ENCODE measurements at regions not wholly inside any gene's neighbourhood (a gene's known extent, or its start where the extent isn't known, plus 50 kb on each side); places are given as distances from the start of the nearest gene placed in this dataset.

GRCh38 chr5:170159947-170160346 lies 54.2 kb downstream of the FOXI1 start:
- TF ChIP-seq, protein P1, sequence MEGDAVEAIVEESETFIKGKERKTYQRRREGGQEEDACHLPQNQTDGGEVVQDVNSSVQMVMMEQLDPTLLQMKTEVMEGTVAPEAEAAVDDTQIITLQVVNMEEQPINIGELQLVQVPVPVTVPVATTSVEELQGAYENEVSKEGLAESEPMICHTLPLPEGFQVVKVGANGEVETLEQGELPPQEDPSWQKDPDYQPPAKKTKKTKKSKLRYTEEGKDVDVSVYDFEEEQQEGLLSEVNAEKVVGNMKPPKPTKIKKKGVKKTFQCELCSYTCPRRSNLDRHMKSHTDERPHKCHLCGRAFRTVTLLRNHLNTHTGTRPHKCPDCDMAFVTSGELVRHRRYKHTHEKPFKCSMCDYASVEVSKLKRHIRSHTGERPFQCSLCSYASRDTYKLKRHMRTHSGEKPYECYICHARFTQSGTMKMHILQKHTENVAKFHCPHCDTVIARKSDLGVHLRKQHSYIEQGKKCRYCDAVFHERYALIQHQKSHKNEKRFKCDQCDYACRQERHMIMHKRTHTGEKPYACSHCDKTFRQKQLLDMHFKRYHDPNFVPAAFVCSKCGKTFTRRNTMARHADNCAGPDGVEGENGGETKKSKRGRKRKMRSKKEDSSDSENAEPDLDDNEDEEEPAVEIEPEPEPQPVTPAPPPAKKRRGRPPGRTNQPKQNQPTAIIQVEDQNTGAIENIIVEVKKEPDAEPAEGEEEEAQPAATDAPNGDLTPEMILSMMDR (IDR thresholded peaks at IDR 0.05; ENCODE audit: extremely low read depth, insufficient read depth, missing control alignments): no peak
- DNase-seq (ENCODE audit: low spot score): no peak
- in situ Hi-C loops (cut with MboI; ENCODE audit: low pct_unique_long_range_greater_than_20kb, low sequenced_read_pairs, unreplicated experiment): no loop called here

- in situ Hi-C loops (cut with MboI; ENCODE audit: low pct_unique_long_range_greater_than_20kb, low sequenced_read_pairs, unreplicated experiment): no loop called here
- TF ChIP-seq, protein P1 (IDR thresholded peaks at IDR 0.05; ENCODE audit: extremely low read depth, insufficient read depth, missing control alignments): no peak
- DNase-seq (ENCODE audit: low spot score): no peak
Observed at GRCh38 chr5:170161069-170161468, 55.4 kb downstream of the FOXI1 start.

- no peak for DNase-seq (ENCODE audit: low spot score)
- in situ Hi-C loops (cut with MboI; ENCODE audit: low pct_unique_long_range_greater_than_20kb, low sequenced_read_pairs, unreplicated experiment): no loop called here
- TF ChIP-seq, protein P1 (IDR thresholded peaks at IDR 0.05; ENCODE audit: extremely low read depth, insufficient read depth, missing control alignments): no peak
Observed at GRCh38 chr5:170162631-170163321, 57.1 kb downstream of the FOXI1 start.

DNA sequence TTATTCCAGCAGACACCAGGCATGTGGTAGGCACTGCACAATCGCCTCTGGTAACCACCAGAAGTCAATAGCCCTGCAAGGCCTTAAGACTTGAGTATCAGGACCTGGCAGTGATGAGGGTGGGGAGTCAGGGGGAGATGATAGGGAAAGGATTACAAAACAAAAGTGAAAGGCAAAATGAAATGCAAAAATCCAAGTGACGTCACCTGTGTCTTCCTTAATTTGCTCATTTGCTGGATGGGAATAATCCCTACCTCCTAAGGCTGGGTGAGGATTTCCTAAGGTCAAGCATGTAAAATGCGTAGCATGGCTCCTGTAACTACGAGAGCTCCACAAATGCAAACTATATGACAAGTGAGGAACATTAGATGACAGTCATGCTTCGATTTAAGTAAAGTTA lies 58.4 kb downstream of the FOXI1 start:
- TF ChIP-seq, protein P1 (IDR thresholded peaks at IDR 0.05; ENCODE audit: extremely low read depth, insufficient read depth, missing control alignments): no peak
- no peak for DNase-seq (ENCODE audit: low spot score)
- in situ Hi-C loops (cut with MboI; ENCODE audit: low pct_unique_long_range_greater_than_20kb, low sequenced_read_pairs, unreplicated experiment): no loop called here

DNA sequence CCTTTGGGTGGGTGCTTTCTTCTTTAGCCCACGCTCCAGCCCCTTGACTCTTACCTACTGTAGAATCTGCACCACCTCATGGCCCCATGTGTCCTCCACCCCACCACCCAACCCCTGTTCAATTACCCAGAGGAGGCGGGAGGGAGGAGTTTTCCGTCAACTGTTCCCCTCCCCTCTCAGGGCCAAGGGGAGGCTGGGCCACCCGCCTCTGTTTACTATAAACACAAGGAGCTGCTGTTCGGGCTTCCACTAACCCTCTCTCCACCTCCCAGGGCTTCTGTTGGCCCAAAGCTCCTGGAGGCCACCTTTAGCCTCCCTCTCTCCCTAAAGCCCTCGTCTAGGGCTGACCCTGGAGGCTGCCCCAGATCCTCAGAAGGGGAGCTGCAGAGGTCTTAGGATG lies 59.2 kb downstream of the FOXI1 start:
- DNase-seq (ENCODE audit: low spot score): no peak
- TF ChIP-seq, protein P1 (IDR thresholded peaks at IDR 0.05; ENCODE audit: extremely low read depth, insufficient read depth, missing control alignments): no peak
- in situ Hi-C loops (cut with MboI; ENCODE audit: low pct_unique_long_range_greater_than_20kb, low sequenced_read_pairs, unreplicated experiment): no loop called here

- in situ Hi-C loops (cut with MboI; ENCODE audit: low pct_unique_long_range_greater_than_20kb, low sequenced_read_pairs, unreplicated experiment): no loop called here
- TF ChIP-seq, protein P1 (IDR thresholded peaks at IDR 0.05; ENCODE audit: extremely low read depth, insufficient read depth, missing control alignments): no peak
- DNase-seq (ENCODE audit: low spot score): no peak
Observed at GRCh38 chr5:170166101-170166500, 60.4 kb downstream of the FOXI1 start.
